ENCODE measurements at regions not wholly inside any gene's neighbourhood (a gene's known extent, or its start where the extent isn't known, plus 50 kb on each side); places are given as distances from the start of the nearest gene placed in this dataset.

DNA sequence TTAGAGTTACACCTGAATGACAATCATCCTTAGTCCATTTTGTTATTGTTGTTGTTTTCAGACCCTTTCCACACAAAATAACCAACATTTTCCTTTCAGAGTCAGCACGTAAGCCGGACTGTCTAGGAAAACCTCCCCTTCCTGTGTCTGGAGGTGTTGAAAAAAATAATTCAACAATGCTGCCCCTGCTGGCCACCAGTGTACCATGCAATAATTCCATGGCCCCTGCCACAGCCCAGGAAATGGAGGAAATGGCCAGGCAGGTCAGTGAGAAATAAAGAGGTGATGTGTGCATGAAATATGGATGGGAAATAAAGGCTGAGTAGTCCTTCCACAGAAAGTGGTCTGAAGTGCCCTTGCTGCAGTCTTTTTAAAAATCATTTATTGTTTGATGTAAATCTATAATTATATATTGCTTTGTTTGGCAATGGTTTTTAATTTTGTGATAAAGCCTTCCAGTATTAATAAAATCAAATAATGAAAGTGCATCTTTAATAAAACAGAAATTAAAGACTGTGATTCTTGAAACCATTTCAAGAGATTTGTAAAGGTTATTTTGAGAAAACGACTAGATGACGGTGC lies 152.8 kb upstream of the PAPPA start:
- TF ChIP-seq ZNF121 (CRISPR knock-in tag; IDR thresholded peaks at IDR 0.05) (no peak), NR1H2 (CRISPR knock-in tag; IDR thresholded peaks at IDR 0.05) (no peak)
